H1 (cell line): ENCODE measurements at regions not wholly inside any gene's neighbourhood (a gene's known extent, or its start where the extent isn't known, plus 50 kb on each side); places are given as distances from the start of the nearest gene placed in this dataset.

Source experiments
- CTCF ChIA-PET: fragments of 300-600 bp; sonication (Branson Sonifier 250); formaldehyde crosslinking; loops from one replicate; lab custom pipeline; 2021; ENCODE audit not compliant: partially characterized antibody; lab: Charles Lee
- POLR2A ChIA-PET: fragments of 300-600 bp; sonication (Branson Sonifier 250); formaldehyde crosslinking; loops from one replicate; lab custom pipeline; 2021; ENCODE audit warnings: inconsistent platforms; ENCODE audit not compliant: partially characterized antibody; lab: Charles Lee
- DNase-seq, 2 experiments: peaks; one replicate each; pipeline versions ENCODE4 v3.0.0 to v3.0.0-alpha.2; 2010 to 2022; ENCODE audit warnings: low spot score in 2 of 2, low read depth in 1 of 2, mixed read lengths in 1 of 2
- FAIRE-seq: peaks from 2 replicates; lab custom pipeline; 2011; peaks lifted over from hg19 to GRCh38; lab: Jason Lieb, UNC
- H2AFZ ChIP-seq: 2 replicates; pipeline ENCODE4 v1.8.1; 2012; ENCODE audit warnings: low read length, inconsistent platforms
- H2AK5ac ChIP-seq: 2 replicates; pipeline ENCODE4 v1.6.1; 2013; ENCODE audit warnings: low read depth, low read length
- H2BK120ac ChIP-seq: replicated peaks from 2 replicates; pipeline ENCODE3; 2013; ENCODE audit warnings: low read depth, low read length, inconsistent platforms
- H2BK12ac ChIP-seq: 2 replicates; pipeline ENCODE4 v1.6.1; 2013; ENCODE audit warnings: low read depth, low read length
- H2BK15ac ChIP-seq: 2 replicates; pipeline ENCODE4 v1.6.1; 2013; ENCODE audit warnings: low read length
- H2BK20ac ChIP-seq: 2 replicates; pipeline ENCODE4 v1.6.1; 2013; ENCODE audit warnings: low read length
- H2BK5ac ChIP-seq: 2 replicates; pipeline ENCODE4 v1.6.1; 2013; ENCODE audit warnings: low read depth, low read length
- H3K14ac ChIP-seq: 2 replicates; pipeline ENCODE4 v1.6.1; 2013; ENCODE audit warnings: inconsistent platforms; ENCODE audit not compliant: insufficient read length
- H3K18ac ChIP-seq: 2 replicates; pipeline ENCODE4 v1.6.1; 2013; ENCODE audit warnings: low read length; ENCODE audit errors: extremely low read depth
- H3K23ac ChIP-seq: 2 replicates; pipeline ENCODE4 v1.6.1; 2013; ENCODE audit warnings: inconsistent platforms; ENCODE audit not compliant: insufficient read length
- H3K23me2 ChIP-seq: 2 replicates; pipeline ENCODE4 v1.6.1; 2013; ENCODE audit warnings: low read depth, low read length
- H3K27ac ChIP-seq: 2 replicates; pipeline ENCODE4 v1.6.1; 2011; ENCODE audit warnings: low read depth, low read length, inconsistent platforms
- H3K27me3 ChIP-seq, 4 experiments: replicated peaks in 1 of 4; 1 replicate in 1 of 4; 2 replicates in 3 of 4; pipeline versions ENCODE4 v1.6.1 to v1.8.1; 2011 to 2013; ENCODE audit warnings: low read length in 3 of 4, mild to moderate bottlenecking in 3 of 4, inconsistent platforms in 2 of 4, mixed read lengths in 2 of 4, moderate library complexity in 1 of 4; ENCODE audit not compliant: control insufficient read depth in 3 of 4, insufficient read depth in 3 of 4; ENCODE audit errors: extremely low read depth in 1 of 4
- H3K36me3 ChIP-seq, 4 experiments: 2 replicates each; pipeline versions ENCODE4 v1.6.1 to v1.8.1; 2011 to 2013; ENCODE audit warnings: mild to moderate bottlenecking in 4 of 4, low read length in 3 of 4, moderate library complexity in 2 of 4, control low read depth in 1 of 4, inconsistent platforms in 1 of 4; ENCODE audit not compliant: insufficient read depth in 4 of 4, control insufficient read depth in 2 of 4
- H3K4ac ChIP-seq: replicated peaks from 2 replicates; pipeline ENCODE3; 2013; ENCODE audit warnings: low read length, low read depth, mixed read lengths, inconsistent platforms; ENCODE audit not compliant: insufficient read length
- H3K4me1 ChIP-seq, 4 experiments: replicated peaks in 1 of 4; 1 replicate in 1 of 4; 2 replicates in 3 of 4; pipeline versions ENCODE4 v1.6.1 to v1.8.1; 2011 to 2013; ENCODE audit warnings: low read length in 3 of 4, inconsistent platforms in 2 of 4, mixed read lengths in 1 of 4; ENCODE audit not compliant: insufficient read depth in 4 of 4, control insufficient read depth in 3 of 4
- H3K4me2 ChIP-seq, 2 experiments: 2 replicates each; pipeline versions ENCODE4 v1.6.1 to v1.8.1; 2011 to 2013; ENCODE audit warnings: low read depth in 2 of 2, low read length in 2 of 2, control low read depth in 1 of 2, inconsistent platforms in 1 of 2, mild to moderate bottlenecking in 1 of 2; ENCODE audit not compliant: insufficient read depth in 1 of 2
- H3K4me3 ChIP-seq, 4 experiments: fragments of 200-600, 300-600 bp in 1 of 4; sonication (generic), shearing (Covaris generic), sonication (Bioruptor Twin) in 1 of 4; 2 replicates each; pipeline versions ENCODE4 v1.5.1 to v1.8.1; 2011 to 2016; ENCODE audit warnings: low read length in 4 of 4, low read depth in 3 of 4, control low read depth in 2 of 4, inconsistent platforms in 2 of 4, mild to moderate bottlenecking in 2 of 4, mixed read lengths in 1 of 4, moderate library complexity in 1 of 4; ENCODE audit not compliant: insufficient read depth in 2 of 4; ENCODE audit errors: extremely low read depth in 1 of 4
- H3K56ac ChIP-seq: replicated peaks from 2 replicates; pipeline ENCODE3; 2013; ENCODE audit warnings: low read depth, mild to moderate bottlenecking, mixed read lengths, low read length, inconsistent platforms; ENCODE audit not compliant: insufficient read length
- H3K79me1 ChIP-seq: 2 replicates; pipeline ENCODE4 v1.6.1; 2013; ENCODE audit warnings: low read depth, low read length, control low read depth
- H3K79me2 ChIP-seq, 2 experiments: 2 replicates each; pipeline versions ENCODE4 v1.6.1 to v1.8.1; 2012 to 2013; ENCODE audit warnings: low read length in 2 of 2, mild to moderate bottlenecking in 2 of 2, inconsistent platforms in 1 of 2; ENCODE audit not compliant: insufficient read depth in 2 of 2, control insufficient read depth in 1 of 2
- H3K9ac ChIP-seq, 4 experiments: replicated peaks in 1 of 4; 1 replicate in 1 of 4; 2 replicates in 3 of 4; pipeline versions ENCODE4 v1.6.1 to v1.8.1; 2011 to 2013; ENCODE audit warnings: low read depth in 3 of 4, low read length in 3 of 4, control low read depth in 2 of 4, mild to moderate bottlenecking in 2 of 4, moderate library complexity in 2 of 4, inconsistent platforms in 1 of 4; ENCODE audit errors: extremely low read depth in 1 of 4
- H3K9me3 ChIP-seq, 2 experiments: 2 replicates each; pipeline versions ENCODE4 v1.6.1 to v1.8.1; 2012 to 2013; ENCODE audit warnings: mild to moderate bottlenecking in 2 of 2, moderate library complexity in 2 of 2, control low read depth in 1 of 2, inconsistent platforms in 1 of 2, low read depth in 1 of 2, low read length in 1 of 2, mixed read lengths in 1 of 2; ENCODE audit not compliant: insufficient read depth in 2 of 2
- H4K20me1 ChIP-seq, 2 experiments: replicated peaks in 1 of 2; 2 replicates each; pipeline versions ENCODE3 to v1.8.1; 2011 to 2013; ENCODE audit warnings: inconsistent platforms in 2 of 2, low read length in 2 of 2, mild to moderate bottlenecking in 1 of 2; ENCODE audit not compliant: insufficient read depth in 2 of 2, control insufficient read depth in 1 of 2
- H4K5ac ChIP-seq: 2 replicates; pipeline ENCODE4 v1.6.1; 2013; ENCODE audit warnings: low read length, low read depth, mixed read lengths, inconsistent platforms; ENCODE audit not compliant: insufficient read length
- H4K8ac ChIP-seq: 2 replicates; pipeline ENCODE4 v1.8.0; 2013; ENCODE audit warnings: mild to moderate bottlenecking, moderate library complexity, low read length, inconsistent platforms; ENCODE audit not compliant: insufficient read depth; ENCODE audit errors: extremely low read depth
- H4K91ac ChIP-seq: replicated peaks from 2 replicates; pipeline ENCODE3; 2013; ENCODE audit warnings: low read length, mixed read lengths, inconsistent platforms; ENCODE audit not compliant: insufficient read length
- ATF3 ChIP-seq: IDR thresholded peaks from 2 replicates; pipeline ENCODE4 v1.6.1; 2011; ENCODE audit warnings: low read depth, mild to moderate bottlenecking, low read length; ENCODE audit not compliant: insufficient read depth
- CBX5 ChIP-seq: fragments of 300-800, 300-1000 bp; sonication (generic); IDR thresholded peaks from 2 replicates; pipeline ENCODE4 v1.7.1; 2016; ENCODE audit warnings: antibody characterized with exemption, low read length, low read depth
- CBX8 ChIP-seq: fragments of 300-800, 300-1000 bp; sonication (generic); IDR thresholded peaks from 2 replicates; pipeline ENCODE4 v1.7.1; 2016; ENCODE audit warnings: low read depth, low read length, borderline replicate concordance
- CHD1 ChIP-seq: IDR thresholded peaks from 2 replicates; pipeline ENCODE4 v1.6.1; 2012; ENCODE audit warnings: low read depth, low read length, improper control_type of control experiment
- EZH2 ChIP-seq: fragments of 200-600 bp; sonication (generic); IDR thresholded peaks from 2 replicates; pipeline ENCODE4 v1.7.1; 2012; ENCODE audit warnings: low read depth, mild to moderate bottlenecking, moderate library complexity, low read length, inconsistent platforms; ENCODE audit not compliant: severe bottlenecking
- KDM1A ChIP-seq: fragments of 200-600, 300-600 bp; sonication (generic); IDR thresholded peaks from 2 replicates; pipeline ENCODE4 v1.7.1; 2016; ENCODE audit warnings: mild to moderate bottlenecking, low read length, borderline replicate concordance
- KDM4A ChIP-seq: IDR thresholded peaks from one replicate; pipeline ENCODE4 v1.7.1; 2012; ENCODE audit warnings: low read depth, mild to moderate bottlenecking, moderate library complexity, low read length, inconsistent platforms; ENCODE audit not compliant: severe bottlenecking
- MAFK ChIP-seq: IDR thresholded peaks from 2 replicates; pipeline ENCODE4 v1.6.1; 2012; ENCODE audit warnings: low read depth, mild to moderate bottlenecking, improper control_type of control experiment, low read length
- POLR2A ChIP-seq, 2 experiments: IDR thresholded peaks; 1 replicate in 1 of 2; 2 replicates in 1 of 2; pipeline ENCODE4 v1.6.1; 2011; ENCODE audit warnings: low read depth in 2 of 2, low read length in 2 of 2, mild to moderate bottlenecking in 2 of 2; ENCODE audit errors: control extremely low read depth in 1 of 2
- RNF2 ChIP-seq: fragments of 200-900, 300-1000 bp; sonication (generic); IDR thresholded peaks from 2 replicates; pipeline ENCODE4 v1.7.1; 2016; ENCODE audit warnings: borderline replicate concordance, low read depth, mild to moderate bottlenecking, antibody characterized with exemption, low read length; ENCODE audit not compliant: poor library complexity, severe bottlenecking; ENCODE audit errors: missing control alignments
- TAF7 ChIP-seq: optimal IDR thresholded peaks from 2 replicates; pipeline ENCODE3; 2011; ENCODE audit warnings: low read depth, mild to moderate bottlenecking, inconsistent platforms, low read length, moderate library complexity, borderline replicate concordance
- TBP ChIP-seq: IDR thresholded peaks from 2 replicates; pipeline ENCODE4 v1.6.1; 2011; ENCODE audit warnings: low read depth, low read length, improper control_type of control experiment
- TEAD4 ChIP-seq: IDR thresholded peaks from 2 replicates; pipeline ENCODE4 v1.6.1; 2012; ENCODE audit warnings: low read depth, low read length, inconsistent platforms, mixed read lengths
- WGBS, 2 experiments: shearing (Covaris generic) in 1 of 2; methylation state at CpG; one replicate each; pipeline versions ENCODE4 v1.1.6 to v1.1.7; 2013 to 2015; ENCODE audit warnings: low lambda C conversion rate in 2 of 2, mixed read lengths in 2 of 2, inconsistent platforms in 1 of 2, low coverage in 1 of 2, missing lambda C conversion rate in 1 of 2; ENCODE audit not compliant: insufficient replicate concordance in 2 of 2, insufficient coverage in 1 of 2, insufficient read length in 1 of 2; ENCODE audit errors: extremely low coverage in 1 of 2, missing lambda C conversion rate in 1 of 2; 5-methylcytosine and 5-hydroxymethylcytosine counted together

GRCh38 chr21:15487196-15487550 is 242.6 kb upstream of the USP25 start:
- Histone ChIP-seq H3K18ac (no peak overlapping the region), H3K9me3 (no peaks in the 10 kb centered on the region), H2BK15ac (no peak overlapping the region), H3K23me2 (no peaks in the 10 kb centered on the region), H3K9ac (no peak overlapping the region), H2AFZ (no peak overlapping the region), H3K4ac (no peak overlapping the region), H3K36me3 (no peaks in the 10 kb centered on the region), H4K91ac (no peak overlapping the region), H2BK5ac (no peak overlapping the region), H3K79me2 (no peaks in the 10 kb centered on the region), H4K20me1 (no peaks in the 10 kb centered on the region), H3K27me3 (no peaks in the 10 kb centered on the region), H2BK120ac (no peak overlapping the region), H2BK20ac (no peak overlapping the region), H3K4me2 (no peak overlapping the region), H3K56ac (no peak overlapping the region), H2AK5ac (no peak overlapping the region), H4K8ac (no peak overlapping the region), H3K14ac (no peak overlapping the region), H3K27ac (no peak overlapping the region), H3K23ac (no peak overlapping the region), H3K4me1 (no peaks in the 10 kb centered on the region), H4K5ac (no peak overlapping the region), H2BK12ac (no peak overlapping the region), H3K4me3 (no peak overlapping the region), H3K79me1 (no peaks in the 10 kb centered on the region)
- ChIA-PET CTCF (interaction anchor here (0.6 to 2.0 kb wide), 2 partner anchors 9 to 680 kb away, joined by 3 to 6 read pairs; no protein-coding TSS in a partner anchor), POLR2A (interaction anchor here (1.0 kb wide), 1 partner anchor 63 kb away, joined by 3 read pairs; no protein-coding TSS in a partner anchor)
- DNase-seq, result no peak
- WGBS, 2 experiments, result 85% methylated on average over 3 of the region's 3 CpGs; no CpG with 5 or more reads in 1 of the 2 experiments
- FAIRE-seq, result no peak
- TF ChIP-seq MAFK (no peak), KDM1A (no peak), ATF3 (no peak), TEAD4 (no peak), RNF2 (no peak), TBP (no peak), CBX5 (no peak), KDM4A (no peak), CBX8 (no peak), POLR2A (IDR thresholded peaks at IDR 0.05; ENCODE audit: control extremely low read depth in 1 of 2, low read depth in 2 of 2, low read length in 2 of 2) (no peak), CHD1 (no peak), EZH2 (no peak), TAF7 (no peak)
